EL (cell line): ENCODE measurements at regions not wholly inside any gene's neighbourhood (a gene's known extent, or its start where the extent isn't known, plus 50 kb on each side); places are given as distances from the start of the nearest gene placed in this dataset.
"Not testable (repeated sequence)": the region's sequence is repeated elsewhere in the genome, so short reads cannot be mapped to it uniquely, and the experiment has no call there.

Source experiments
- DNase-seq: peaks from one replicate; pipeline ENCODE4 v3.0.0-alpha.2; 2016

DNA sequence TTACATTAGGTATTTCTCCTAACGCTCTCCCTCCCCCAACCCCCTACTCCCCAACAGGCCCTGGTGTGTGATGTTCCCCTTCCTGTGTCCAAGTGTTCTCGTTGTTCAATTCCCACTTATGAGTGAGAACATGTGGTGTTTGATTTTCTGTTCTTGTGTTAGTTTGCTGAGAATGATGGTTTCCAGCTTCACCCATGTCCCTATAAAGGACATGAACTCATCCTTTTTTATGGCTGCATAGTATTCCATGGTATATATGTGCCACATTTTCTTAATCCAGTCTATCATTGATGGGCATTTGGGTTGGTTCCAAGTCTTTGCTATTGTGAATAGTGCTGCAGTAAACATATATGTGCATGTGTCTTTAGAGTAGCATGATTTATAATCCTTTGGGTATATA is 162.1 kb upstream of the DLX2 start:
- not testable (repeated sequence) for DNase-seq

DNA sequence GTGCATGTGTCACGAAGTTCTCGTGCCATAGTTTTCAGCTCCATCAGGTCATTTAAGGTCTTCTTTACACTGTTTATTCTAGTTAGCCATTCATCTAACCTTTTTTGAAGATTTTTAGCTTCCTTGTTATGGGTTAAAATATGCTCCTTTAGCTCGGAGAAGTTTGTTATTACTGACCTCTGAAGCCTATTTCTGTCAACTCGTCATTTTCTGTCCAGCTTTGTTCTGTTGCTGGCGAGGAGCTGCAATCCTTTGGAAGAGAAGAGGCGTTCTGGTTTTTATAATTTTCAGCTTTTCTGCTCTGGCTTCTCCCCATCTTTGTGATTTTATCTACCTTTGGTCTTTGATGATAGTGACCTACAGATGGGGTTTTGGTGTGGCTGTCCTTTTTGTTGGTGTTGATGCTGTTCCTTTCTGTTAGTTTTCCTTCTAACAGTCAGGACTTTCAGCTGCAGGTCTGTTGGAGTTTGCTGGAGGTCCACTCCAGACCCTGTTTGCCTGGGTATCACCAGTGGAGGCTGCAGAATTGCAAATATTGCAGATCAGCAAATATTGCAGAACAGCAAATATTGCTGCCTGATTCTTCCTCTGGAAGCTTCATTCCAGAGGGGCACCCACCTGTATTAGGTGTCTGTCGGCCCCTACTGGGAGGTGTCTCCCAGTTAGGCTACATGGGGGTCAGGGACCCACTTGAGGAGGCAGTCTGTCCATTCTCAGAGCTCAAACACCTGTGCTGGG is 157.7 kb upstream of the ITGA6 start:
- not testable (repeated sequence) for DNase-seq

DNA sequence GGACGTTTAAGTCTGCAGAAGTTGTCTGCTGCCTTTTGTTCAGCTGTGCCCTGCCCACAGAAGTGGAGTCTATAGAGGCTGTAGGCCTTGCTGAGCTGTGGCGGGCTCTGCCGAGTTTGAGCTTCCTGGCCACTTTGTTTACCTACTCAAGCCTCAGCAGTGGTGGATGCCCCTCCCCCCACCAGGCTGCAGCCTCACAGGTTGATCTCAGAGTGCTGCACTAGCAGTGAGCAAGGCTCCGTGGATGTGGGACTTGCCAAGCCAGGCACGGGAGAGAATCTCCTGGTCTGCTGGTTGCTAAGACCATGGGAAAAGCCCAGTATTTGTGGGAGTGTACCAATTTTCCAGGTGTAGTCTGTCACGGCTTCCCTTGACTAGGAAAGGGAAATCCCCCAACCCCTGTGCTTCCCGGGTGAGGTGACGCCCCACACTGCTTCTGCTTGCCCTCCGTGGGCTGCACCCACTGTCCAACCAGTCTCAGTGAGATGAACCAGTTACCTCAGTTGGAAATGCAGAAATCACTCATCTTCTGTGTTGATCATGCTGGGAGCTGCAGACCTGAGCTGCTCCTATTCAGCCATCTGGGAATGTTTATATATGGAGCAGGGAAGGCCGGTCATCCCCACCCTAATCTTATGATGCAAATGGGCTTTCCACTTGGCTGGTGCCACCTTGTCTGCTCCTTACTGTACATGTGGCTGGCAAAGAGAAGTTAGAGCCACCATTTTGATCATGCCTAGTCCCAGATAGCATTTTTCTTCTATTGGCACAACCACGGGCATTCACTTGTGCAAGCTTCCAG is 156.9 kb upstream of the ITGA6 start:
- DNase-seq, result no peak

DNA sequence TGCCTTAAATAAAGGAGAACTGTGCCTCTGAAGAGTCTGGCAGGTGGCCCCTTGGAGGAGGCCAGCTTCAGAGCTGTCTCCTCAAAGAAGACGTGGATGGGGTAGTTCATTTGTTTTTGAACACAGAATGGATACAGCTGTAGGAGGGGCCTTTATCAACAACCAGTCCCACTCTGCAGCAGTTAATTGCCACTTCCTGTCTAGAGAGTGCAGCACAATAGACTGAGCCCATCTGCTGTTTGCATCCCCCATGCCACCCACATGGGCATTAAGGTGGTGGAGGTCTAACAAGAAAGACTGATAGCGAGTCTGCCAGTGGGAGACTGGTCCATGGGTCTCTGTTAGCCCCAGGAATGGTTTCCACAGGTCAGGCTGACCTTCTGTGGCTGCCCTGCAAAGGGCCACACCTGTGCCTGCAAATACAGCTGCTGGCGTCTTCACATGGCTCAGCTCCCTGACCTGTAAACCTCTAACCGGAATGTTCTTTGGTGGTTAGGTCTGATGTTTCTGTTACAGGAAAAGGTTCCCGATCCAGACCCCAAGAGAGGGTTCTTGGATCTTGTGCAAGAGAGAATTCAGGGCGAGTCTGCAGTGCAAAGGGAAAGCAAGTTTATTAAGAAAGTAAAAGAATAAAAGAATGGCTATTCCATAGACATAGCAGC is 153.3 kb upstream of the ITGA6 start:
- DNase-seq, result no peak

DNA sequence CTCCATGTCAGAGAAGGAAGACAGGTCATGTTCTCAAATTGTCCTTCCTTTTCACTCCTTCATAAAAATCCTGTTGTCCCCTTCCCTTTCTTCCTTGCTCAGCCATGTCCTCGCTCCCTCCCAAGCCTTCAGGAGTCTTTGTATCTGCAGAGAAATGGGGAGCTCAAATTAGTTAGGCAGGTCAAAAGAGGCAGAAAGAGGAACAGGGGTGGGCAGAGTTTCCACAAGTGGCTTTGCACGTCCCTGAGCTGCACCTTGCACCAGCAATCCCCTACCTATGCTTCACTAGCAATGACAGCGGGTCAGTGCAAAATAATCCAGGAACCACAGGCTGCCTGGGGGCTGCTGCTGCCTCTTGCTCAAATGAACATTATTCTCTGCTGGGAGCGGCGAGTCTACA is 152.1 kb upstream of the ITGA6 start:
- DNase-seq, result no peak

DNA sequence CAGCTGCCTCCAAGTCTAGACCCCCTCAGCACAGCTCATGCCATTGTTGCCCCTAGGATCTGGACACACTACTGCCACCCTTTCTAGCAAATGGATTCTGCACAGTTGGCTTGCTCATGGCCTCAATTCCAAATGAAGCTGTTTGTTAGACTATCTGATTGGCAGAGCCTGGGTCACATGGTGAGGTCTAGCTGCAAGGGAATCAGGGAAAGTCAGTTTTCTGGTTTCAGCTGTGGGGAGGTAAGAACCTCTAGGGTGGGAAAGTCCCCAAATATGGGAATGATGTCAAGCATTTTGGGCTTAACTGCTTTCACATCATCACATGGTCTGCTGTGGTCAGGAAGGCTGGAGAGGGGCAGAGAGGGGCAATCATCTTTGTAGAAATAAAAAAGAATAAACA is 150.4 kb upstream of the ITGA6 start:
- DNase-seq, result no peak

DNA sequence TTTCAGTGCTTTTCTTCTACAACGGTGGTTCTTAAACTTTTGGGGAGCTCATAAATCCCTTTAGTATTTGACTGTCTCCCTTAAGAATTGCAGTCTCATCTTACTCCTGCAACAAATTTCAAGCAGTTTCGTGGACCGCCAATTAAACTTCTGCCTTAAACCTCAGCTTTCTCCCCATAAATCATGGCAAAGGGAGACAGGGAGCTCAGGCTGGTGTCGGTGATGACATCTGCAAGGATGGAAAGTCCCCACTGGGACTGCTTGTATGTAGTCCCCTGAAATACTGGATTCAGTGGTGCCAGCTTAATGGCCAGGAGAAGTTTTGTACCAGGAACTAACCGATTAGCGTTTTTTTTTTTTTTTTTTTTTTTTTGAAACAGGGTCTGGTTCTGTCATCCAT is 148.7 kb upstream of the ITGA6 start:
- DNase-seq, result no peak

DNA sequence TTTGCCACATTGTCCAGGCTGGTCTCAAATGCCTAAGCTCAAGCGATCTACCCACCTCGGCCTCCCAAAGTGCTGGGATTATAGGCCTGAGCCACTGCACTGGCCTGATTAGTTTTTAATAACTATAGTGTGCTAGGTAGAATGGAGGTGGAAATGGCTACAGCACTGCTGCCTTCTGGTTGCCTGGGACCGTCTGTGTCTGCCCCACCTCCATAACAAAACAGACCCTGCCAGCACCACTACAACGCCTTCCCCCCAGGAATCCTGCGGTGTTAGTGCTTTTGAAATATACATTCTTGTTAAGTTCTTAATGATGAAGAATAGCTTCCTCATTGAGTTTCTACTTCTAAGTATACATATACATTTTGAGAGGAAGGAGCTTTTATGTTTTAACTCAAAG is 148.2 kb upstream of the ITGA6 start:
- no peak for DNase-seq

DNA sequence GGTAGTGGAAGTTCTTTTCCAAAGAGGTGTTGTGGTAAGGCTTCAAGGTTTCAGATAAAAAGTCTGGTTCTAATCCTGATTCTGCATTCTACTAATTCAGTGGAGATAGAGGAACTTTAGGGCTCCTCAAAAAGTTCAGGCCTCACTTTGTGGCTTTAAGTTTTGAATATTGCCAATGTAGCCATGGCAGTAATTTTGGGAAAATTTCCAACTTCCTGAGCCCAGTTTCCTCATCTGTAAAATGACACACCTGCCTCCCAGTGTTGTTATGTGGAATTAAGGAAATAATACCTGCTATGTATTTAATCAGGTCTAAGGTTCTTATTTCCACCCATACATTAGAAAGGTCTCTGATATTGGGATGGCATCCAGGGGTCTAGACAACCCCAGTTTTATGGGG is 147.6 kb upstream of the ITGA6 start:
- DNase-seq, result no peak

DNA sequence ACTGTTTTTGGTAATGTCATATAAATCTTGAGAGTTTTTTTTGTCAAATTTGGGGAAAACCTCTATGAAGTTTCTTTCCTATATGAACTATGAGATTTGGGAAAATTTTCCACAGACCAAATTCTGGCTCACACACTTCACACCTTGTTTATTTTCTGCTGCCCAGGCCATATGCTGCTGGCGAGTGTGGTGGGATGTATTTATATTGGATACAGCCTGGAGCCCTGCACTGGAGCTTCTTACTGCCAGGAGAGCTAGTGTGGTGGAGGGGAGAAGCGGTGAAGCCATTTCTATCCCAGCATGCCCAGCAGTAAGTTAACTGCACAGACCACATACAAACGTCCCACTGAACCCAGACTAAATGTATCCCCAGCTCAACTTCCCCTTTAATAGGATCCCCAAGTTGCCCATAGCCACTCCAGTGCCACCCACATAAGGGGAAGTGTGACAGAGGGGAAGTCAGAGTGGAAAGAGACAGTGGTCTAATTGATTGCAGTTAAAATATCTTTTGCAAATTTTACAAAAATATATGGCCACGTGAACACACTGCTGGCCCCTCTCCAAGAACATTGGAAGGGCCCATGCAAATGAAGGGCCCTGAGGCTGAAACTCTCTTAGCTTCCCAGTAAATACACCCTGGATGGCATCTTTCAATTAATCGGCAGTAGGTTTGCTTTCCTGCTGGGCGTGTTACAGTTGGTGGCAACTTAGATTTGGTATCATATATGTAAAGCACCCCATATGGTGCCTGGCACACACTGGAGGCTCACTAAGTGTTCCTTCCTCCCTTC is 146.6 kb upstream of the ITGA6 start:
- no peak for DNase-seq

DNA sequence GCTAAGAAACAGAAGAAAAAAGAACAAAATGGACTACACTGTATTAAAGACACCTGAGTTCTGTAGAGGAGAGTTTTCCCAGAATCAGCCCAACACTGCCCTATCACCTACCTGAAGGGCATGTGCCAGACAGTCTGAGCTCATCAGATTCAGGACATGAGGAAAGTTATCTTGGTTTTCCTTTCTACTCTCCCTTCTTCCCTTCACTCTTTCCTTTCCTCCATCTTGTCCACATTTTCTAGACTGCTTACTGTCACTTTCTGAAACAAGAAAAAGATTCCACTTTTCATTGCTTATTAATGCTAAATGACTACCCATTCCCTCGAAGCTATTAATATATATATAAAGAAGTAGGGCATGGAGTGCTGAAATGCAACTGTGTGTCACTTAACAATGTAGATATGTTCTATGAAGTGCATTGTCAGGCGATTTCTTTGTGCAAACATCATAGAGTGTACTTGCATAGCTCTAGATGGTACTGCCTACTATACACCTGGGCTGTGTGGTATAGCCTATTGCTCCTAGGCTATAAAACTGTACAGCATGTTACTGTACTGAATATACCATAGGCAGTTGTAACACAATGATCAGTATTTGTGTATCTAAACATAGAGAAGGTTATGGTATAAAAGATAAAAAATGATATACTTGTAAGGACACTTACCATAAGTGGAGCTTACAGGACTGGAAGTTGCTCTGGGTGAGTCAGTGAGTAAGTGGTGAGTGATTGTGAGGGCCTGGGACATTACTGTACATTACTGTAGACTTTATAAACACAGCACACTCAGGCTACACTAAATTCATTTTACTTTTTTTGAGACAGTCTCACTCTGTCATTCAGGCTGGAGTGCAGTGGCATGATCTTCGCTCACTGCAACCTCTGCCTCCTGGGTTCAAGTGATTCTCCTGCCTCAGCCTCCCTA is 145.5 kb upstream of the ITGA6 start:
- DNase-seq, result peak; percentile 82

DNA sequence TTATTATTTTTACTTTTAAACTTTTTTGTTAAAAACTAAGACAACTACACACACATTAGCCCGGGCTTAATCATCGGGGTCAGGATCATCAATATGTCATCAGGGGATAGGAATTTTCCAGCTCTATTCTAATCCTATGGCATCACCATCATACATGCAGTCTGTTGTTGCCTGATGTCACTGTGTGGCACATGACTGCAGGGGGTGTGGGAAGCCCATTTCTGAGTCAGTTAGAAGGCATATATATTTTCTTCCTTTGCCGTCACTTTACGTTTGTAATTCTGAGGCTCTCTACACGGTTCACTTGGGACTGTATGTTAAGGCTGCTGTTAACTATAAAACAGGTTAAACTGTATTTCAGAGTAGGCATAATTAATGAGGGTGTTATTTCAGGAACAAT is 144.4 kb upstream of the ITGA6 start:
- DNase-seq, result peak; percentile 97

DNA sequence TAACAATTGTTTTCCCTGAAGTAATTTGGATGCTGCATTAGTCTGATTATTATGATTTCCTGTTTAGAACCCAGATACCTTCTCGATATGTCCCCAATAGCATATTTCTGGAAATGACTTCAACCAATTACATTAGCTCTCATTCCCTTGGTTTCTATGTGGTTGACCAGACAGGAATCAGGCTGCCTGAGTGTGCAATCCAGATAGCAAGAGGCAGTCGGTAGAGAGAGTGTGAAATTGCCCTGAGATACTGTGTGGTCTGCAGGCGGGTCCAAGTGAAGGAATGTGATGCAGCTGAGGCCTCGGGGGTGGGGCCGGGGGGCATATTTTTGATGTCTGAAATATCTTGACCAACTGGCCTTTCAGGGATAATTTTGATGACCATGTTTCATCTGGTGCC is 143.9 kb upstream of the ITGA6 start:
- DNase-seq, result peak; percentile 71

DNA sequence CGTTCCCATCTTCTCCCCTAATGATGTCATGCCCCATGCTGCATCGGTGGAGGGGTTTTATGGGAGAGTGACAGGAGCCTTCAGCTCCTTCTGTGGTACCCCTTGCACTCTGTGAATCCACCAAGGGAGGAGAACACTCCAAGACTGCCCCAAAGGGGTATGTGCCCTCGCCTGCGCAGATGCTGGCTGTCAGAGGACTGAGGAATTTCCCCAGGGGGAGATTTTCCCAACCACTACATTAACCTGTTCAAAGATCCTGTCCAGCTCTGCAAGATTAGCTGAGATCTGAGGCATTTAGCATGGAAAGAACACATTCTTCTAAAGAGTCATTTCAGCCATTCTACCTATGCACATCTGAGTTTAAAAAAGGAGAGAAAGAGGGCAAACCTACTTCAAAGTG is 143.2 kb upstream of the ITGA6 start:
- no peak for DNase-seq

DNA sequence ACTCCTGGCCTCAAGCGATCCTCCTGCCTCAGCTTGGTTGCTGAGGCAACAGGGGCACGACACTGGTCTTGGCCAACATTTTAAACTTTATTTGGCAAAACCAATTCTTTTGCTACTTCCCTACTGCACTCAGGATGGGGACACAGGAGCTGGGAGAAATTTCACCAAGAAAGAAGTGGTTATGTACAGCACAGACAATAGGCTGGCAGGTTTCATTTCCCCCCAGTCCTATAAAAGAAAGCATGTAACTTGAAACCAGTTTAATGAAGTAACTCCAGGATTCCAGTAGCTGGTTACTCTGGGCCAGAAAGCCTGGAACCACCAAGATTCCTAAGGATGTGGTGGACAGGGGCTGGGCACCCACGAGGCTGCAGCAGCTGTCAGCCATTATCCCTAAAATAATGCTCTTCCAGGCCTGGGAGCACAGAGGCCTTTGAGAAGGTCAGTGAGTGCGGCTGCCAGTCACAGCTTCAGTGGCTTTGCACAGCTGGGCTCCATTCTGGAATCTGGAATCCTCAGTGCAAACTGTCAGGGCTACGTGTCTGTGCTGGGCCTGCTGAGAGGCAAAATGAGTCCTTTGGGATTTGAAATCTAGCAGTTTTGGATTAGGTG is 142.3 kb upstream of the ITGA6 start:
- DNase-seq, result peak; percentile 70

DNA sequence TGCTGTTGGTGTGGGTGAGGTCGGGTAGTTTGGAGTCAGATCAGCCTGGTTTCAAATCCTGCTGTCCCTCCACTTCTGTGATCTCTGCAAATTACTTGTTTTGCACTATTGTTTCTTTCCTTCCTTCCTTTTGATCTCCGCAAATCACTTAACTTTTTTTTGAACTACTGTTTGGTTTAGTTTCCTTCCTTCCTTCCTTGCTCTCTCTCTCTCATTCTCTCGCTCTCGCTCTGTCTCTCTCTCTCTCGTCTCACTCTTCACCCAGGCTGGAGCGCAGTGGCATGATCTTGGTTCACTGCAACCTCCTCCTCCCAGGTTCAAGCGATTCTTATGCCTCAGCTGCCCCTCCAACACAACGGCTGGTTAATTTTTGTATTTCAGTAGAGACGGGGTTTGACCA is 141.6 kb upstream of the ITGA6 start:
- DNase-seq, result no peak

DNA sequence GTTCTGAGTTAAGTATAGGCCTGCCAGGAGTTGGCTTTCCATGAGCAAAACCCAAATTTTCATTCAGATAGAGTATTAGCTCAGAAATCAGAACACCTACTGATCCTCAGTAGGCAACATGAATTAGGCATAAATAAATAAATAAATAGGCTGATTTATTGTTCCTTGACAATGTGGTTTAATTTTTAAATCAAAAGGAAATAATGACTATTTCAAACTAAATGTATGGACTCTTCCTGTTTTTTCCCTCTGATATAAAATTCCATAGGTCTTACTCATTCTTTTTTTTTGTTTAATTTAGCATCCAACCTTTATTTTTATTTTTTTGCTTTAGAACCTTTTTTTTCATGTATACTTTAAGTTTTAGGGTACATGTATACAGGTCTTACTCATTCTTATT is 140.2 kb upstream of the ITGA6 start:
- no peak for DNase-seq

DNA sequence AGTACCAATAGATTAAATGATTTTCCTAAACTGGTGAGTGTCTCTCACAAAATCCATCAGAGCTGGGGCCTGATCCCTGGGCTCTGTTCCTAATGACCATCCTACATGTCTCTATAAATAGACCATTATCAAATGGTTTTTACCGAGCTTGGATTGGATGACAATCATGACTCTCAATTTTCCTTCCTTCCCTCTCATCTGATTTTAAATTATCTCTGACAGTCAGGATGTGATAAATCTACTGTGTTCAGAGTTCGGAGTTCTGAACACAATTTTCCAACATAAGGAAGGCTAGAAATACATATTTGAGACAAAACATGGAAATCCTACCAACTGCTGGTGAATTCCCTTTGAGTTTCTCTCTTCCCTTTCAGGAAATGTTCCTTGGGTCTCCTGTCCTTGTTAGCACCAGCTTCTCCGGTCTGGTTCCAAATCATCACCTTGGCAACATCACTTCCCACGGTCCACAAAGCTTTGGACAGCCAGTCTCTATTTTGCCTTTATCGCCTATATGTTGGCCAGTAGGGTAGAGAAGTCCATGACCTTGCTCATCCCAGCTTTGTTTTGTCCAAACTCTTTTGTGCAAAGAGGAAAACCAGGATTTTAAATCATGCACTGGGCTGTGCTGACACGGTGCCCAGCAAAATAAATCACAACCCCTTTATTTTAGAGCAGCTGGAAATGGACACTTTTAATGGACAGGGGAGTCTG is 139.6 kb upstream of the ITGA6 start:
- DNase-seq, result no peak

DNA sequence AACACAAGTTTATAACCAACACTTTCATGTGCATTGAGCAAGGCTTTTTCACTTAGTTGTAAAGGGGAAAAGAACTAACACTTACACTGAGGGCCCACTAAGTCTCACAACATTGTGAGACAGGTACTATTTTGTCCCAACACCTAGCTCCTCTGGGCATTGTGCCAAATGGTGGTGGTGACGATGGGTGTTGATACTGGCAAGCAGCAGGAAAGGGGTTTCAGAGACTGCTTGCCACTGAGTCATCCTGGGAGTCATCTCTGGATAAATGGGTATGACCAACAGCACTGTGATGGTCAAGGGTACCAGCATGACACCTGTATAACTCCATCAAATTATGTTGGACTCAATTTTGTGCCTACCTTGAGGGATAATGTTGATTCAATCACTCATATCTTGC is 138.8 kb upstream of the ITGA6 start:
- DNase-seq, result peak; percentile 20

DNA sequence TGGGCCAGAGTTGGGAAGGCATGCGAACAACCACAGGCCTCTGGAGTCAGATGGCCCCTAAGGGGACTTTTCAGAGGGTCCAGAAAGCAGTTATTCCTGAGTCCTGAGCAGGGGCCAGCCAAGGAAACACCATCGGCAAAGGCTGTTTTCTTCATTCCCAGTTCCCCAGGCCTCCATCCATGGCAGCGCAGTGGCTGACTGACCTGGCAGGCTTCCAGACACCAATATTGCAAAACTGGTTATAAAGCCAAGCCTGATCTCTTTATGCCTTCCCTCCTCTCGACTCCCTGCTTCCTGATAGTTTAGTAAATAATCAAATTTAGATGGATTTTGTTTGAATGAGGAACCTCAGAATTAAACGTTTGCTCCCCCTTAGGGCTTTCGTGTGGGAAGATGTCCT is 133.4 kb upstream of the ITGA6 start:
- no peak for DNase-seq

DNA sequence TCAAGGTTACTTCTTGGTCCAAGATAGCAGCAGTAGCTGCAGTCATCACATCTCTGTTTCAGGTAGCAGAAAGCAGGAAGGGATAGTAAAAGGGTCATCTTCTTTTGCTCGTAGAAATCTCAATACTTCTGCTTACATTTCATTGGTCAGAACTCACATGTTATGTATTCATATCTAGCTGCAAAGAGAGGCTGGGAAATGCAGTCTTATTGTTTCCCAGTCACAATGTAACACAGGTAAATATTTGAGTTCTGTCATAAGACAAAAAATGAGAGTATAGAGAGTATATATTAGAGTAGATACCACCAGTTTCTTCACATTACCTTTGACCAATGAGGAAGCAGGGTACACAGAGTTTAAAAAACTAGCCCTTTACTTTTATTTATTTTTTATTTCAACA is 132.4 kb upstream of the ITGA6 start:
- DNase-seq, result no peak
